RPMI8226 (cell line): ENCODE measurements at regions not wholly inside any gene's neighbourhood (a gene's known extent, or its start where the extent isn't known, plus 50 kb on each side); places are given as distances from the start of the nearest gene placed in this dataset.

Experiments used
- DNase-seq: peaks from one replicate; pipeline ENCODE4 v3.0.0-alpha.2; 2015

DNA sequence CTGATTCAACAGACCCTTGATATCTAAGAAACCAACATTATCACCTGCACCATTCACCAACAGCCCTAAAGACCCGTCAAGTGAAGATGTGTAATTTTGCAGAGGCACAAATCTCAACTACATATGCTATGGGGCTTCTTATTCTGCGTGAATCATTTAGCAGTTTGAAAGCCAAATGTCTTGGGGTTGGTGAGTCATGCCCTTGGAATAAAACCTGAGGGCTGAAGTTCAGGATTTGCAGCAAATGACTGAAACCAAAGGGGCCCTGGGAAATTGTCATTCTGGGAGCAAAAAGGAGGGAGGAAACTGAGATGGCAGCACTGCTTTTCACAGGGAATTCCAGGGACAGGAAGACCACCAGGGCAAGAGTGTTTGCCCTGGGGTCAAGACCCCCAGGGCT, 79.2 kb upstream of the TNR start:
- no peak for DNase-seq

DNA sequence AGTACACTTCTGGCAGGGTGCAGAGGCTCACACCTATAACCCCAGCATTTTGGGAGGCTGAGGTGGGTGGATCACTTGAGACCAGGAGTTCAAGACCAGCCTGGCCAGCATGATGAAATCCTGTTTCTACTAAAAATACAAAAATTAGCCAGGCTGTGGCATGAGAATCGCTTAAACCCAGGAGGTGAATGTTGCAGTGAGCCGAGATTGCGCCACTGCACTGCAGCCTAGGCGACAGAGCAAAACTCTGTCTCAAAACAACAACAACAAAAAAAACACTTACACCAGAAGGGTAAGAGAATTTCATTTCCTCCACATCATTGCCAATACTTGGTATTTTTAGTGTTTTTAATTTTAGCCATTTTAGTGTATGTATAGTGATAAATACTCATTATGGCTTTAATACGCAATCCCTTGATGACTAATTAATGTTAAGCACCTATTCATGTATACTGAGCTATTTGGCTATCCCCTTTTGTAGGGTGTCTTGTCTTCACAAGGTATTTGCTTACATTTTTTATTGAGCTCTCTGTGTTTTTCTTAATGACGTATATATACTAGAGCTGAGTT, 77.1 kb upstream of the TNR start:
- DNase-seq = no peak

- DNase-seq = no peak
These were observed 75.5 kb upstream of the TNR start for GRCh38 chr1:175818929-175819328.

- DNase-seq = no peak
These were observed 74.0 kb upstream of the TNR start for GRCh38 chr1:175817445-175817844.

GRCh38 chr1:175814885-175815284, 71.5 kb upstream of the TNR start:
- DNase-seq = no peak

GRCh38 chr1:175812936-175813335, 69.5 kb upstream of the TNR start:
- DNase-seq = no peak

DNA sequence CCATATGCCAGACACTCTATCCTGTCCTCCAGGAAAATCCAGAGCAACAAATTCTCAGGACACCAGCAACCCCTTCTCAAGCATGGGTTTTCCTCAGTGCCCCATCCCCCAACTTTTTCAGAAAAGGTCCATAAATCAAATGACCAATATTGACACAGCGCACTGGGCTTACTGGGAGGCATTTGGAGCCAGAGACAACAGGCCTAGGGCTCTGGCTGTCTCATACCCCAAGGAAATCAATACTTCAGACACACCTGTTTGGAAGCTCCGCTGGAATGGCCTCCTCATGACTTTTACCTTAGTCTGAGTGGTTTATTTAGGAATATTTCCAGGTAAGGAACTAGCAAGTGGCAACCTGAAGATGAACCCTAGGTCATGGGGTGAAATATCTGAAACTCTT, 66.9 kb upstream of the TNR start:
- DNase-seq = no peak

- DNase-seq = no peak
These were observed 65.6 kb upstream of the TNR start for GRCh38 chr1:175808999-175809398.

GRCh38 chr1:175808573-175808972, 65.2 kb upstream of the TNR start:
- no peak for DNase-seq

- DNase-seq = no peak
These were observed 61.2 kb upstream of the TNR start for GRCh38 chr1:175804561-175804960.

DNA sequence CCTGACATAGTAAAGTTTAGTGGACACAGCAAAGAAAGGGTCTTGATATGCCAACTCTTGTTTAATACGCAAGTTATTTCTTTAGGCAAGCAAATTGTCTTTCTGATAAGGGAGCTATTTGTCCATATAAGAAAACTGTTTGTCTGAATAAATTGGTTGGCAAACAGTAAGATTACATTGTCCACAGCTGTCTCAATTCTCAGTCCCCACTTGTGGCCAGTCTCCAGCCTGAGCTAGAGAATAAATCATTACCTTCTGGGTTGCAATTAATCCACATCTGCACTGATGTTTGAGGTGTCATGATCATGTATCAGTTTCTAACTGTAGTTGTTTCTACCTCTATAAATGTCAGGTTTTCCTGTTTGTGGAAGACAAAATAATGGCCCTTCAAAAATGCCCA, 60.0 kb upstream of the TNR start:
- DNase-seq = no peak

DNA sequence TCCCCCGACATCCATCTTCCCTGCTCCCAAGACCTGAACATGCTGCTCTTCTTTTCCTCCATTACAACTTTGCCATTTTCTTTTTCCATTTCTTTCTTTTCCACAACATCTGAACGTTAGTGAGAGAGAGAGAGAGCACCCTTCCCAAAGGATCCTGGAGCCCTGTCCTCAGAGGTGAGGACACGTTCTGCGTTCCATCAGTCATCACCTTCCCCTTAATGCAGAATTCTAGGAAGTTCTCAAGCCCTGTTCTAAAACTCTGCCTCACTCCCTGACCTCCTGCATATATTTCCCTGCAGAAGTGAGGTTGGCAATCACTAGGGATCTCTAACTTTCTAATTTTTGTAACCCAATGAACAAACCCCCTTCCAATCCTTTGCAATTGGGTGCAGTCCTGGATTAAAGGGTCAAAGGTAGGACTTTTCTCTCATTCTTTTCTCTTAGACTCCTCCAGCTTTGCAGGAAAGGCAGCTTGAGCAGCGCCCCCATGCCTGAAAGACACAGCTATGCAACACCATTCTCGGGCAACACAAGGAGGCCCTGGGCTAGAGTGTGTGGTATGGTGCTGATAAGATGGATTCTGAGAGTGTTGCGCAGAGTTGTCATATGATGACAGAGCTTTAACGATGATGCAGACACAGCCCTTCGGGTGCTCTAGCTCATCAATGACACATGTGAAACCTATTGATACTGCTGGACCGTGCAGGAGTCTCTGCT, 59.2 kb upstream of the TNR start:
- no peak for DNase-seq

- DNase-seq = no peak
These were observed 58.6 kb upstream of the TNR start for GRCh38 chr1:175801979-175802378.

DNA sequence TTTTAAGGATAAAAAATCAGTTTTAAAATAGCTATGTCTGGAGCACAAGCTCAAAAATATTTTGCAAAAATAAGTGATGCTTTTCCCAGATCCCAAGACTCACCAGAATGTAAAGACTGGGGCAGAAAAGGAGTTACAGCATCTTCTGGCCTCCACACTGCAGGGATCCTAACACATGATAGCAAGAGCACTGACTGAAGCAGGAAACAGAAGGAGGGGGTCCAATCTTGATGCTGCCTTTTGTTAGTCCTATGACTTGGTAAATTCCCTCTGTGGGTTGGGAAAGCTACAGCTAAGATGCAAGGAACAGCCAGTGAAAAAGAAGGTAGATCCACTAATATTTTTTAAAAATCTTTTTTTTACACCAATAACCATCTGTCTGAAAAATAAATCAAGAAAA, 54.2 kb upstream of the TNR start:
- DNase-seq = no peak

DNA sequence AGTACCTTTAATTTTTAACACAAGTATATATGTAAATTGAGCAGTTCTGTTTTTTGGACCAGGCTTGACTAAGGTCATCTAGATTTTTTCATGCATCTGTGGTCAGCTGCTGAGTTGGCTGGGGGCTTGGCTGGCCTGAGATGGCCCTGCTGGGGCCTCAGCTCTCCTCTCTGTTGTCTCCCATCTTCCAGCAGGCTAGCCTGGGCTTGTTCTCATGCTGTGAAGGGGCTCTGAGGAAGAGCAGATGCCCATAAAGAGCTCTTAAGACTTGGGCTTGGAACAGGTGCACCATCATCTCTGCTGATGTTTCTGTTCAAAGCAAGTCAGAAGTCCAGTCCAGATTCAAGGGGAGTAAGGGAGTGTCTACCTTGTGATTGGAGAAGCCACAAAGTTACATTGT, 51.2 kb upstream of the TNR start:
- no peak for DNase-seq

DNA sequence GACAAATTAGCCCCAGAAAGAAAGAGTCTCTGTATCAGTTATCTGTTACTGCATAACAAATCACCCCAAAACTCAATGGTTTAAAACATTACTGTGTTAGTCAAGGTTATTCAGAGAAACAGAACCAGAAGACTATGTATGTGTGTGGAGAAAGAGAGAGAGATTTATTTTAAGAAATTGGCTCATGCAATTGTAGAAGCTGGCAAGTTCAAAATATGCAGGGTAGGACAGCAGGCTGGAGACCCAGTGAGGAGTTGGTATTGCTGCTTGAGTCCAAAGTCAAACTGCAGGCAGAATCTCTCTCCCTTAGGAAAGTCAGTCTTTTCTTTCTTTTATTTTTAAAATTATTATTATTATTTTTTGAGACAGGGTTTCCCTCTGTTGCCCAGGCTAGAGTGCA, 50.2 kb upstream of the TNR start:
- no peak for DNase-seq
